ENCODE measurements at regions not wholly inside any gene's neighbourhood (a gene's known extent, or its start where the extent isn't known, plus 50 kb on each side); places are given as distances from the start of the nearest gene placed in this dataset.

DNA sequence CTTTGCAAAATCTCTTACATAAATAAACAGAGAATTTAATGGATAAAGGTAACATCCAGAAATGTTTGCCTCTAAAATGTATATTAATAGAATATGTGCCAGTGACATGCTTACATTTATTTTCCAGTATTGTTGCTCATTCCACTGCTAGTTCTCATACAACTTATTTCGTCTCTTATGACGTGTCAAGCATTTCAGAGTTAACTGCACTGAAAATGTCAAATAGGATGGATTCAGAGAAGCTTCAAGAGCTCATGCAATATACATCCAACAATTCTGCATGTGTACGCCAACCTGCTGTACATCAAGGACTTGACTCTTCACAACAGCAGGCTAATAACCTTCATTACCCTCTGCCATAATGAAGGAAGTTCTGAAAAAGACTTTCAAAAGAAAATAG, 386.2 kb upstream of the IZUMO3 start:
- dilution Hi-C loops (cut with HindIII; ENCODE audit: low sequenced_read_pairs, unreplicated experiment): no loop called here
- in situ Hi-C loops (cut with MboI; ENCODE audit: low sequenced_read_pairs): no loop called here
- POLR2A ChIA-PET (ENCODE audit: unreplicated experiment): no interaction called here

More for the DNA sequence above, 386.2 kb upstream of the IZUMO3 start:
- Histone ChIP-seq H2AK9ac (replicated peaks; ENCODE audit: low read depth, low read length, poor library complexity) (no peak overlapping the region), H3K27me3 (ENCODE audit: control insufficient read depth, insufficient read depth, low read length) (no peaks in the 10 kb centered on the region), H3K4ac (ENCODE audit: low read depth, low read length) (no peak overlapping the region), H3K9me1 (ENCODE audit: insufficient read depth, low read length) (no peaks in the 10 kb centered on the region), H2AFZ (replicated peaks; ENCODE audit: low read length, poor library complexity) (no peak overlapping the region), H3K79me1 (ENCODE audit: low read depth in 1 of 2, low read length in 2 of 2) (no peaks in the 10 kb centered on the region), H3K9ac (ENCODE audit: low read depth, low read length) (no peak overlapping the region), H3K56ac (ENCODE audit: extremely low read depth, insufficient read depth, low read length) (no peak overlapping the region), H2BK15ac (ENCODE audit: low read depth, low read length) (no peak overlapping the region), H2AK5ac (ENCODE audit: low read depth, low read length) (no peak overlapping the region), H2BK5ac (ENCODE audit: low read depth, low read length, poor library complexity, severe bottlenecking) (no peak overlapping the region), H3K4me3 (ENCODE audit: insufficient read depth, low read depth, low read length) (no peak overlapping the region), H2BK20ac (ENCODE audit: low read depth, low read length) (no peak overlapping the region), H3K23ac (ENCODE audit: low read depth, low read length) (no peak overlapping the region), H2BK120ac (ENCODE audit: low read depth, low read length) (no peak overlapping the region), H4K20me1 (ENCODE audit: insufficient read depth, low read length) (no peaks in the 10 kb centered on the region), H3K14ac (replicated peaks; ENCODE audit: low read depth, low read length) (no peak overlapping the region), H3K27ac (ENCODE audit: insufficient read depth, low read length) (no peak overlapping the region), H4K5ac (ENCODE audit: low read depth, low read length) (no peak overlapping the region), H3K9me3 (ENCODE audit: control insufficient read depth, insufficient read depth, low read length) (peaks cover 3% of the 10 kb centered on the region), H3K4me2 (ENCODE audit: low read depth, low read length) (no peak overlapping the region), H3K18ac (ENCODE audit: low read depth, low read length) (no peak overlapping the region), H4K91ac (ENCODE audit: insufficient read depth, low read depth, low read length) (no peak overlapping the region), H3K4me1 (ENCODE audit: control insufficient read depth, insufficient read depth, low read length) (no peaks in the 10 kb centered on the region), H4K8ac (ENCODE audit: low read depth in 2 of 2, low read length in 2 of 2) (no peak overlapping the region), H3K36me3 (ENCODE audit: control insufficient read depth, insufficient read depth, low read length) (no peaks in the 10 kb centered on the region)
- no peak for ATAC-seq (ENCODE audit: low read depth)
- no peak for TF ChIP-seq MAZ (IDR thresholded peaks at IDR 0.05; ENCODE audit: borderline replicate concordance, low read depth, low read length)
- TF ChIP-seq MXI1 (IDR thresholded peaks at IDR 0.05; ENCODE audit: borderline replicate concordance, low read depth, low read length): no peak
- TF ChIP-seq BHLHE40 (IDR thresholded peaks at IDR 0.05; ENCODE audit: low read depth, low read length): no peak
- no peak for TF ChIP-seq RCOR1 (IDR thresholded peaks at IDR 0.05; ENCODE audit: insufficient replicate concordance, low read length)
- TF ChIP-seq RAD21 (IDR thresholded peaks at IDR 0.05; ENCODE audit: low read length): no peak
- no peak for TF ChIP-seq FOS (IDR thresholded peaks at IDR 0.05; ENCODE audit: low read depth, low read length)
- no peak for TF ChIP-seq USF2 (IDR thresholded peaks at IDR 0.05; ENCODE audit: low read depth, low read length)
- CTCF ChIA-PET: no interaction called here
- WGBS, 2 experiments (ENCODE audit: extremely low coverage in 2 of 2, insufficient read length in 1 of 2): no CpG with 5 or more reads among the region's 3 CpGs
- intact Hi-C loops (cut with micrococcal nuclease): no loop called here
- DNase-seq: no peak
- no TSS peak for BruUV-seq (replicated peaks)

Measured in IMR-90 (cell line).